ENCODE measurements at regions not wholly inside any gene's neighbourhood (a gene's known extent, or its start where the extent isn't known, plus 50 kb on each side); places are given as distances from the start of the nearest gene placed in this dataset.

DNA sequence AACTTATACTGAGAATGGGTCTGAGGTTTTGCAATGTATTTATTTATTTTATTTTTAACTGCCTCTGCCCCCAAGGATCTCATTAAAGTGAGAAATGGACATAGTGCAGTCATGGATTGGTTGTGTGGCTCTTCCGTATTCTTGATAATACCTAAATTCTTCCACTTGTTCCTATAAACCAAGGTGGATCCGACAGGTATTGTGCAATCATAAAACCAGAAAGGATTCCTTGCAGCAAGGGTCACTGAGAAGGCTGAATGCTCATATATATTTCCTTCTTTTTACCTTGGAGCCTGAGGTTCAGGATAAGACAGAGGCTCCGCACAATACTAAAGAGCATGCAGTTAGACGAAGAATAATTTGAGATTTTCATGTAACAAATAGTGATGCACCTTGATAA, 826.0 kb upstream of the SOX11 start:
- Histone ChIP-seq H4K20me1 (ENCODE audit: insufficient read depth, low read length) (no peaks in the 10 kb centered on the region), H2AFZ (ENCODE audit: low read length) (no peak overlapping the region), H3K79me2 (ENCODE audit: insufficient read depth, low read length) (no peaks in the 10 kb centered on the region), H3K27me3 (ENCODE audit: insufficient read depth, low read length) (no peaks in the 10 kb centered on the region), H3K27ac (ENCODE audit: low read depth, low read length) (no peak overlapping the region), H3K4me1 (ENCODE audit: insufficient read depth, low read length) (no peaks in the 10 kb centered on the region), H3K4me3 (ENCODE audit: insufficient read depth, low read length) (no peak overlapping the region), H3K4me2 (ENCODE audit: insufficient read depth, low read length) (no peak overlapping the region), H3K36me3 (ENCODE audit: insufficient read depth, low read length) (no peaks in the 10 kb centered on the region), H3K9me3 (ENCODE audit: low read depth, low read length) (no peaks in the 10 kb centered on the region)
- TF ChIP-seq, protein P1, sequence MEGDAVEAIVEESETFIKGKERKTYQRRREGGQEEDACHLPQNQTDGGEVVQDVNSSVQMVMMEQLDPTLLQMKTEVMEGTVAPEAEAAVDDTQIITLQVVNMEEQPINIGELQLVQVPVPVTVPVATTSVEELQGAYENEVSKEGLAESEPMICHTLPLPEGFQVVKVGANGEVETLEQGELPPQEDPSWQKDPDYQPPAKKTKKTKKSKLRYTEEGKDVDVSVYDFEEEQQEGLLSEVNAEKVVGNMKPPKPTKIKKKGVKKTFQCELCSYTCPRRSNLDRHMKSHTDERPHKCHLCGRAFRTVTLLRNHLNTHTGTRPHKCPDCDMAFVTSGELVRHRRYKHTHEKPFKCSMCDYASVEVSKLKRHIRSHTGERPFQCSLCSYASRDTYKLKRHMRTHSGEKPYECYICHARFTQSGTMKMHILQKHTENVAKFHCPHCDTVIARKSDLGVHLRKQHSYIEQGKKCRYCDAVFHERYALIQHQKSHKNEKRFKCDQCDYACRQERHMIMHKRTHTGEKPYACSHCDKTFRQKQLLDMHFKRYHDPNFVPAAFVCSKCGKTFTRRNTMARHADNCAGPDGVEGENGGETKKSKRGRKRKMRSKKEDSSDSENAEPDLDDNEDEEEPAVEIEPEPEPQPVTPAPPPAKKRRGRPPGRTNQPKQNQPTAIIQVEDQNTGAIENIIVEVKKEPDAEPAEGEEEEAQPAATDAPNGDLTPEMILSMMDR (IDR thresholded peaks at IDR 0.05; ENCODE audit: extremely low read depth, low read depth, low read length): no peak
- no peak for DNase-seq (ENCODE audit: insufficient read length, low spot score, missing footprints)

DNA sequence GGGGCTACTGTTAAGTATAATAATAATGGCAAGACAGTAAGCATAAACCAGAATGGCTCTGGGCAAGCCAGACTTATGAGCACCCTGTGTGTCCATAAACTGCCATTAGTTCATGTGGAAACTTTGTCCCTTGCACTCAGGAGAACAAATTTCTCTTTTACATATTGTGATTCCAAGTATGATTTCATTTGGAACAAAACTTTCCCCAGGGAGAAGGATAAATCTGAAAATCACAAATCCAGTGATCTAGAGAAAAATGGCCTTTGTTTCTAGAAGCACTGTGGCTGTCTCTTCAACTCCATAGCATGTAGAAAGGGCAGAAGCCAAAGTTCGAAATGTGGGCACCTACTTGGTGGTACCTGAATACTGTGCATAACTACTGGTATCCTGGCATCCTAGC, 823.7 kb upstream of the SOX11 start:
- Histone ChIP-seq H4K20me1 (ENCODE audit: insufficient read depth, low read length) (no peaks in the 10 kb centered on the region), H3K4me1 (ENCODE audit: insufficient read depth, low read length) (no peaks in the 10 kb centered on the region), H3K27ac (ENCODE audit: low read depth, low read length) (no peak overlapping the region), H2AFZ (ENCODE audit: low read length) (no peak overlapping the region), H3K4me3 (ENCODE audit: insufficient read depth, low read length) (no peak overlapping the region), H3K4me2 (ENCODE audit: insufficient read depth, low read length) (no peak overlapping the region), H3K79me2 (ENCODE audit: insufficient read depth, low read length) (no peaks in the 10 kb centered on the region), H3K27me3 (ENCODE audit: insufficient read depth, low read length) (no peaks in the 10 kb centered on the region), H3K9me3 (ENCODE audit: low read depth, low read length) (no peaks in the 10 kb centered on the region), H3K36me3 (ENCODE audit: insufficient read depth, low read length) (no peaks in the 10 kb centered on the region)
- DNase-seq (ENCODE audit: insufficient read length, low spot score, missing footprints): no peak
- TF ChIP-seq, protein P1 (IDR thresholded peaks at IDR 0.05; ENCODE audit: extremely low read depth, low read depth, low read length): no peak

DNA sequence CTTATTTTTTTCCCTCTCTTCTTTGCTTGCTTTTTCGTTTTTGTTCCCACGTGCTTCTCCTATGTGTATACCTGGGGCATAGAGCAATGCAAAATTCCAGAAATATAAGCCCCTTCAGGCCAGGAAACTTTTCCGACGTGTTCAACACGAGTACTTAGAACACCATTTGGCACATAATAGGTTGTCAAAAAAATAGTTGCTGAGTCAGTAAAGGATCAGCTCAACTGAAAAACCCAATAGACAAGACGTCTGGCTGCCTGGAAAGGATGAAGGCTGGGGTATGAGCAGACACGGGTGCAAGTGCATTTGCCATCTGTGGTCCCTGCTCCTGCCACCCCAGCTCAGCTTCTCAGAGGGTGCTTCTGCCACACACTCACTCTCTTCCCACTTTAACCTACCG, 823.0 kb upstream of the SOX11 start:
- no peak for DNase-seq (ENCODE audit: insufficient read length, low spot score, missing footprints)
- H3K9me3 ChIP-seq (ENCODE audit: low read depth, low read length): no peaks in the 10 kb centered on the region
- TF ChIP-seq, protein P1 (IDR thresholded peaks at IDR 0.05; ENCODE audit: extremely low read depth, low read depth, low read length): no peak
- no peak overlapping the region for H2AFZ ChIP-seq (ENCODE audit: low read length)
- H3K4me3 ChIP-seq (ENCODE audit: insufficient read depth, low read length): no peak overlapping the region
- no peaks in the 10 kb centered on the region for H3K27me3 ChIP-seq (ENCODE audit: insufficient read depth, low read length)
- H3K79me2 ChIP-seq (ENCODE audit: insufficient read depth, low read length): no peaks in the 10 kb centered on the region
- H3K4me2 ChIP-seq (ENCODE audit: insufficient read depth, low read length): no peak overlapping the region
- no peaks in the 10 kb centered on the region for H3K4me1 ChIP-seq (ENCODE audit: insufficient read depth, low read length)
- no peaks in the 10 kb centered on the region for H3K36me3 ChIP-seq (ENCODE audit: insufficient read depth, low read length)
- no peaks in the 10 kb centered on the region for H4K20me1 ChIP-seq (ENCODE audit: insufficient read depth, low read length)
- no peak overlapping the region for H3K27ac ChIP-seq (ENCODE audit: low read depth, low read length)

DNA sequence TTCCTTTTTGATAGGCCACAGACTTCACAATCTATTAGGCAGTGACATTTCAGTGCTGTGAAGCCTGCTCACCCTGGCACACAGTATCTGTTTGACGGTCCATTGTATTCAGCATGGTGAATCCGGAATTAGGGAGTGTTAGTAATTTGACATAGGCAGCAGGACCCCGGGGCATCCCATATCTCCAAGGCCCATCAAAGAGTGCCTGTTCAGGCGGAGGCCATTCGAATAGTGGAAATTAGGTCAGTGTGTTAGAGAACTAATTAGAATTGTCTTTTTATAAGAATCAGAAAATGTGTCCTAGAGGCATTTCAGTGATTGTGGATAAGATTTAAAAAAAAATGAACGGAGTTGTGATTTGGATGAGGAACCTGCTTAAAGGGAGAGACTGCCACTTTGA, 818.8 kb upstream of the SOX11 start:
- TF ChIP-seq, protein P1 (IDR thresholded peaks at IDR 0.05; ENCODE audit: extremely low read depth, low read depth, low read length): no peak

More for the DNA sequence above, 818.8 kb upstream of the SOX11 start:
- Histone ChIP-seq H2AFZ (ENCODE audit: low read length) (no peak overlapping the region), H3K79me2 (ENCODE audit: insufficient read depth, low read length) (no peaks in the 10 kb centered on the region), H4K20me1 (ENCODE audit: insufficient read depth, low read length) (no peaks in the 10 kb centered on the region), H3K4me2 (ENCODE audit: insufficient read depth, low read length) (no peak overlapping the region), H3K27ac (ENCODE audit: low read depth, low read length) (no peak overlapping the region), H3K36me3 (ENCODE audit: insufficient read depth, low read length) (no peaks in the 10 kb centered on the region), H3K9me3 (ENCODE audit: low read depth, low read length) (no peaks in the 10 kb centered on the region), H3K4me3 (ENCODE audit: insufficient read depth, low read length) (no peak overlapping the region), H3K27me3 (ENCODE audit: insufficient read depth, low read length) (no peaks in the 10 kb centered on the region), H3K4me1 (ENCODE audit: insufficient read depth, low read length) (no peaks in the 10 kb centered on the region)
- DNase-seq (ENCODE audit: insufficient read length, low spot score, missing footprints): no peak
